ENCODE measurements at regions not wholly inside any gene's neighbourhood (a gene's known extent, or its start where the extent isn't known, plus 50 kb on each side); places are given as distances from the start of the nearest gene placed in this dataset.
"Not testable (repeated sequence)": the region's sequence is repeated elsewhere in the genome, so short reads cannot be mapped to it uniquely, and the experiment has no call there.

DNA sequence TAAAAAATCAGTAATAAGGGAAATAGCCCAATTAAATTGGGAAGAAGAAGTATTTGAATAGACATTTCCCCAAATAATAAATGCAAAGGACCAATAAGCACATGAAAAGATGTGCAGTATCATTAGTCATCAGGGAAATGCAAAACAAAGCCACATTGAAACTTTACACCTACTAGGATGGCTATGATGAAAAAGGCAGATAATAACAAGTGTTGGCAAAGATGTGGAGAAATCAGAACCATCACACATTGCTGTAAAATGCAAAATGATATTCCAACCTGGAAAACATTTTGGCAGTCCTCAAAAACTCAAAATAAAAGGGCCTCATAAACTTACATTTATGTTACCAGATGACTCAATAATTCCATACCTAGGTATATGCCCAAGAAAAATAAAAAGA, 131.1 kb upstream of the G2E3 start:
- DNase-seq (ENCODE audit: low read depth in 2 of 2): no peak

DNA sequence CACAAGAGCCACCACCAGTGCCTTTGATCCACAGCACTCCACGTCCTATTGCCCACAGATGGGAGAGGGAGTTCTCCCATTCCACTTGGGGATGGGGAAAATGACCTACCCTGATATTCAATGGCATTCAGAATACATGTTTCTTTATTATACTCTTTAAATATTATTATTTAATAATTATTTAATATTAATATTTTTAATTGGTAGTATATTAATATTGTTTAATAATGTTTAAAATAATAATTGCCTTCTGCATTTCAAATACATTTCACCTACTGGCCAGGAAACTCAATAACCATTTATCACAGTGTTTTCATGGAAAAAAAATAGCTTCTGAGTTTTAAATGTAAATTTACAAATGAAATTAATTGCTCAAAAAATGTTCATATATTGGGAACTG, 127.4 kb upstream of the G2E3 start:
- no peak for DNase-seq (ENCODE audit: low read depth in 2 of 2)

DNA sequence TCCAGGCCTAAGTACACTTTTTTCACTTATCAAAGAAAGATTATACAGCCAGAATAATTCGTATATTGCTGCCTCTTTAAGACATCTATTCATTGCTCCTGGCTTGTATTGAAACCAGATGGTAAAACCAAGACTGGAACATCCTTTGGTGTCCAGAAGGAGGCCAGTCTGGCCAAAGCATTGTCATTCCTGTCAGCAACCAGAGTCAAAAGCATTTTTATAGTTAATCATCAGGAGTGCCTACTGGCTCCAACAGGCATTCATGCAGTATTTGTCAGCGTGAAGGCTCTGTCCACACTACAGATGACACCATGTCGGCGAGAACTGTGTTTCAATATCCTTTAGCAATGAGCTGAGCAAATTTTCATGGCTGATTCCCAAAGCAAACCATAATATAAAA, 118.0 kb upstream of the G2E3 start:
- no peak for DNase-seq (ENCODE audit: low read depth in 2 of 2)

DNA sequence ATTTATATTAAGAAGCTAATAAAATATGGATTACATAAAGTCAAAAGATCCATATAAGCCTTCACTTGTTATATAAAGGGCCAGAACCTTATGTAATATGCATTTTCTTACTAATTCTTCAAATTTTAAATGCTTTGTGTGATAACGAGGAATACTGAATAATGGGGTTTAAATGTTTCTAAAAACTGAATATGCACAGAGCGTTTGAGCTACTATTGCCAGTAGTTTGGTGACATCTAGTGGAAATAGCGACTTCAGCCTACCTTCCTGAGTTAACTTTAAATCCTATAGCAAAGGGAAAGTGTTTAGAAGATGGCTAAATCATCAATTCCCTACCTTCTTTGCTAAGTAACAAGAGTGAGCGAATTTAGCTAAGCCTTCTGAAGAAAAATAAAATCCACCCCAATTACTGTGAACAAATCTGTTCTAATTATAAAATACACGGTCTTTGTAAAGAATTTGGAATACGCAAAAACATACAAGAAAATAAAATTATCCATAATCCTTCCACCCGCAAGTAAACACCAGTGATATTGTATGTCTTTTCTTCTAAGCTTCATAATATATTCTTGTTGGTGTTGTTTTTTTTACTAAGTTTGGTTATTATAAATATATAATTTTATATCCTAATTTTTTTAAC, 115.5 kb upstream of the G2E3 start:
- DNase-seq (ENCODE audit: low read depth in 2 of 2): no peak

DNA sequence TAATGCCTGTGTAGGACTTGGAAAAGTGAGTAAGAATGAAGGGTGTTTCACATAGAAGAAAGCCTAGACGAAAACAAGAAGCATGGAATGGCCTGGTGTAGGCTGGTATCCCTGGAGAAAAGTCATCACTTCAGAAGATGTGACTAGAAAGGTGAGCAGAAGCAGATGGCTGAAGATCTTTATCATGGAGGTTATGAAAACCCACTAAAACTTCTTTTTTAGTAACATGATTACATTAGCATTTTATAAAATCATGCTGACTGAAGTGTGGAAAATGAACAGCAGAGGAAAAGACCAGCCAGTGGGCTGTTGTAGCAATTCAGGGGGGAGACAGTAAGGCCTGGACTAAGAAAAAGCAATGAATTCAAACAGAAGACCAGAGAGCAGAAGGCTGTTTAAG, 114.5 kb upstream of the G2E3 start:
- no peak for DNase-seq (ENCODE audit: low read depth in 2 of 2)

DNA sequence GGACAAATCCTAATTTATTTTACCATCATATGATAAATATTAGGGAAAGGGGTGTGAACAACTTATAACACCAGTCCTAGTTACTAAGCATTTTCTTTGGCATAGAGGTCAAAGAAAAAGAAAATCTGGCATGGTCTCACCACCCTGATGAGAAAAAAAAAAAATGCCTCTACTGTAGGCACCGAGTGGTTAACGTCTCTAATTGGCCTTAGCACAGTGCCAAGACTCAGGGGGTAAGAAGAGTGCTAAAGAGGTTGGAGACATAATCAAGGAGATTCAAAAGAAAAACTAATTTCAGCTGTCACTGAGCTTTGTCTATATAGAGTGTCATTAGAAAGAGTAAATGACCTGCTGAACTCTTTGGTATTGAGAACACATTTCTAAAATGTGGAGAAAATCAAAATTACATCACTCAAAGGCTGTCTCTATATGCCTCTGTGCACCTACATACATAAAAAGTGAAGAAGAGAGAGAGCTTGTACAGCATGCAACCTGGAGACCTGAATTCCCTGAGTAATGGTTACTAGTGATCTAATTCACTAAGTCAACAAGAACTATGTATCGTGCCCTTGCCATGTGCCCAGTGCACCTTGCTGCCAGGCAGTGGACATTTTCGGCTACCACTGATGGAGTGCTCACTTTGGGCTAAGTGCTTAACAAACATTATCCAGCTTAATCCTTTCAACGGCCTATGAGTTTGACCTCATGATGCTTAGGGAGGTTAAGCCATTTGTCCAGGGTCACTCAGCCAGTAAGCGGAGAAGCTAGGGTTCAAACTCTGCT, 113.8 kb upstream of the G2E3 start:
- no peak for DNase-seq (ENCODE audit: low read depth in 2 of 2)

- DNase-seq (ENCODE audit: low read depth in 2 of 2): no peak
Measured at GRCh38 chr14:30445852-30446251, 113.1 kb upstream of the G2E3 start.

DNA sequence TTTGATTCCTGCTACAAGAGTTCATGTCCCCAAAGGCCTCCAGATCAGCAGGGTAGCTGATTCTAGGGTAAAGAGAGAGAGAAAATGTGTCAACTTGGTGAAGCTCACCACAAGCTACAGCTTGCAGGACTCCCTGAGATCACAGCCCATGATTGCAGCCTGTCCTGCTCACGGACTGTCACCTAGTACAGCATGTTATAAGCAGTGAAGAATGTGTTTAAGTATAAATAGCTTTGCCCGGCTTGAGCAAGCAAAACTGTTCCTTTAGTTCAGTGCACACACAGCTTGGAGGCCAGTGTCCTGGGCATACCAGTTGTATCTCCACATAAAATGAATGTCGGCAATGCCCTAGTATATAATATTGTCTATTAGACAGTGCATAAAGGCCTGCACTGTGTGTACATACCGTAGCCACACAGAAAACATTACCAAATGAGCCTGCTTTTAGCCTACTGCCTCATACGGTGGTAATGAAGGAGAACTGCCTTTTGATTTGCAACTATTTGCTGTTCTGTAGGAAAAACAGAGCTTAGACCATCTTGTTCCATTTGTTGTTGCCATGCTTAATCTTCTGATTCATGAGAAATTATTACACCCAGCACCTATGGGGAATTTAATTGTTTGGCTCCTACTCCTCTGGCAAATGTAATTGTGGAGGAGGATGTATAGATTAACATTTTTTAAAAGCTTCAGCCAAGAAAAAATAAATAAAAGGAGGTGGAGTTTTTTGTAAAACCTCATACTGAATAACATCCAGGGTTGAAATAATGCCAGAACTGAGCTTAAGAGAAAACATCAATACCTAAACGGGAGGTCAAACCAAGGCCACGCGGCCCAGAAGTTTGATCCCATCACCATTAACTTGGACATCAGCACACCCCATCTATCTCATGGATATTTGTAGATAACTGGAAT, 108.1 kb upstream of the G2E3 start:
- DNase-seq (ENCODE audit: low read depth in 2 of 2): no peak

DNA sequence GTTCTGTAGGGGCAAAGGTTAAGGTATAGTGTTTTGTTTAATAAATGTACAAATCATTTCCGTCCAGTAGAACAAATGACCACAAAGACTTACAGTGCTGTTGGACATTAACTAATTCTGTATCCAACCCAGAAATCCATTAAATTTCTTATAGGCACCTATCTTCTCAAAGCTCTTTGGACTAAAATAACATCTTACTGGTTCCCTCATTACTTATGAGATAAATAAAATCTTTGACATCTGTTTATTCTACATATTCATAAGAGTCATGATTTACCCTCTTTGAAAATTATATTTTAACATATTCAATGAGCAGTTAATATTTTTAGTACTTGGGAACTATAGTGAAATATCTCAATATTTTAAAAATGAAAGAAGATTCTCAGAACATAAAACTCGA, 102.7 kb upstream of the G2E3 start:
- no peak for DNase-seq (ENCODE audit: low read depth in 2 of 2)

DNA sequence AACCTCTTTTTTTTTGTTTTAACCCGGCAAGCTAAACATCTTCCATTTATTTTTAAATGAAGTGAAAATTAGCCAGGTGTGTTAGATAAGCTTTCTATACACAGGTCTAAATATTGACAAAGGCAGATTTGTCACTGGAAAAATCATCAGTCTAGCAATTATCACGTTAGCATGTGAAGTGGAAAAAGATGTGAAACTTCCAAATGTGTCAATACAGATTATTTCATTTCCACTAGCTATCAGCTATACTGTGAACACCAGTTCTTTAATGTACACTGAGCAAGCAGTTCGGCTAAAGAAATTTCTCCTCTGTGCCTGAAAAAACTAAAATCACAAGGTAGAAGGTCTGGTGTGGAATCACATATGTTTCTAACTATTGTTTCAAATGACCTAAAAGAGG, 96.6 kb upstream of the G2E3 start:
- DNase-seq (ENCODE audit: low read depth in 2 of 2): no peak

- DNase-seq (ENCODE audit: low read depth in 2 of 2): no peak
Measured at GRCh38 chr14:30464481-30464880, 94.5 kb upstream of the G2E3 start.

DNA sequence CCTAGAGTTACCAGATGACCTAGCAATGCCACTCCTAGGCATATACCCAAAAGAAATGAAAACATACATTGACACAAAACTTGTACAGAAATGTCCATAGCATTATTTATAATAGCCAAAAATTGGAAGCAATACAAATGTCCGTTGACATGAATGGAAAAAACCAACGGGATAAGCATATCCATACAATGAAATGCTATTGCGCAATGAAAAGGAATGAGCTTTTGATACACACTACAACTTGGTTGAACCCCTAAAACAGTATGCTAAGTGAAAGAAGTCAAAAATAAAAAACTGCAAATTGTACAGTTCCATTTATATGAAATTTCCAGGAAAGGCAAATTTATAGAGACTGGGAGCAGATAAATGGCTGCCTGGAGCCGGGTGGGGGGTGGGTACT, 90.6 kb upstream of the G2E3 start:
- DNase-seq (ENCODE audit: low read depth in 2 of 2): no peak

GRCh38 chr14:30471980-30472379, 87.0 kb upstream of the G2E3 start:
- no peak for DNase-seq (ENCODE audit: low read depth in 2 of 2)

DNA sequence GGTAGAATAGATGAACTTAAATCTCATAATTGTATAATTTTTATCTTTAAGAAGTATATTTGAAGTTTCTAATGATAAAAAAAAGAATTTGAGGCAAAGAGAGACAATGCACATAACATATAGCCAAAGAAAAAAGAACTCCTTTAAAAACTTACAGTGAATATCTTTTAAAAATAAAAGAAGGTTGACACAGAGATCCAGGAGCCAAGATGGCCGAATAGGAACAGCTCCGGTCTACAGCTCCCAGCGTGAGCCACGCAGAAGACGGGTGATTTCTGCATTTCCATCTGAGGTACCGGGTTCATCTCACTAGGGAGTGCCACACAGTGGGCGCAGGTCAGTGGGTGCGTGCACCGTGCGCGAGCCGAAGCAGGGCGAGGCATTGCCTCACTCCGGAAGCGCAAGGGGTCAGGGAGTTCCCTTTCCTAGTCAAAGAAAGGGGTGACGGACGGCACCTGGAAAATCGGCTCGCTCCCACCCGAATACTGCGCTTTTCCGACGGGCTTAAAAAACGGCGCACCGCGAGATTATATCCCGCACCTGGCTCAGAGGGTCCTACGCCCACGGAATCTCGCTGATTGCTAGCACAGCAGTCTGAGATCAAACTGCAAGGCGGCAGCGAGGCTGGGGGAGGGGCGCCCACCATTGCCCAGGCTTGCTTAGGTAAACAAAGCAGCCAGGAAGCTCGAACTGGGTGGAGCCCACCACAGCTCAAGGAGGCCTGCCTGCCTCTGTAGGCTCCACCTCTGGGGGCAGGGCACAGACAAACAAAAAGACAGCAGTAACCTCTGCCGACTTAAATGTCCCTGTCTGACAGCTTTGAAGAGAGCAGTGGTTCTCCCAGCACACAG, 84.9 kb upstream of the G2E3 start:
- not testable (repeated sequence) for DNase-seq (ENCODE audit: low read depth in 2 of 2)

- no peak for DNase-seq (ENCODE audit: low read depth in 2 of 2)
Measured at GRCh38 chr14:30482276-30482675, 76.7 kb upstream of the G2E3 start.

- DNase-seq (ENCODE audit: low read depth in 2 of 2): no peak
Measured at GRCh38 chr14:30484201-30484600, 74.8 kb upstream of the G2E3 start.

DNA sequence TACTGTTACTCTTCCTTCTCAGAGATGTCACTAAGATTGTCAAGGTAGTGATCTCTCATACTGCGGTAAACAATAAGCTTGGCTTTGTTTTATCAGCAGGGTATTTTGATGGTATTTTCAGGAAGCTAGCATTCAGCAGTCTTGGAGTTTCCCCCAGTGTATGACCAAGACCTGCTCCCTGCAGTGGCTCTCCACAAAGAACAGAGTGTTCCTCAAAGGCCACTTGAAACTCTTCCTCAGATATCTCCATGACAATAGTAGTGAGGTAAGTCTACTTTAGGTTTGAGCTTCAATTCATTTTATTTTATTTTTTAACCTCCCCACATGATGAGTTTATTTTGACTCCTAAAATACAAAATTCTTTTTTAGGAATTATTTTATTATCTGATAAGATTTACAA, 74.0 kb upstream of the G2E3 start:
- DNase-seq (ENCODE audit: low read depth in 2 of 2): no peak

DNA sequence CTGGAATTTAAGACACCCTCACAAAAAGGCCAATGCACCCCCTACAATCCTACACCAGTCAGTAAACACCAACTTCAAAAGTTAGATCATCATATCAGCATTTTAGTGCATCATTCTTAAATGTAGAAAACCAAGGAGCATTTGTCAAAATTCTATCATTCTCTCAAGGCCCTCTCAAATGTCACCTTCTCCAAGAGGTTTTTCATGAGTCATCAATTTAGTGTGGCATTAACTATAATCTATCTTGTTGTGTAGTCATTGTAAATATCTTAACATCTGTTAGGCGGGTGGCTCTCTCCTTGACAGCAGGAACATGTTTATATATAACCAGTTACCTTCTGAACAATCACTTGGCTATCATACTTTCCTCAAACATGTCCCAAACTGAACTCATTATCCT, 62.1 kb upstream of the G2E3 start:
- DNase-seq (ENCODE audit: low read depth in 2 of 2): no peak

GRCh38 chr14:30499358-30499757, 59.6 kb upstream of the G2E3 start:
- no peak for DNase-seq (ENCODE audit: low read depth in 2 of 2)

GRCh38 chr14:30500222-30500621, 58.7 kb upstream of the G2E3 start:
- DNase-seq (ENCODE audit: low read depth in 2 of 2): no peak

GRCh38 chr14:30507209-30507608, 51.7 kb upstream of the G2E3 start:
- no peak for DNase-seq (ENCODE audit: low read depth in 2 of 2)
